Osteocyte (in vitro differentiated cells): ENCODE measurements at regions not wholly inside any gene's neighbourhood (a gene's known extent, or its start where the extent isn't known, plus 50 kb on each side); places are given as distances from the start of the nearest gene placed in this dataset.

Experiments
- DNase-seq: peaks from one replicate; pipeline ENCODE4 v3.0.0; 2021; ENCODE audit warnings: mixed read lengths; ENCODE audit not compliant: unreplicated experiment; ENCODE audit errors: extremely low spot score
- H3K27ac Mint-ChIP-seq: one replicate; pipeline ENCODE4 v1.8.0; 2021; ENCODE audit warnings: mild to moderate bottlenecking, mixed read lengths; ENCODE audit not compliant: unreplicated experiment
- H3K27me3 Mint-ChIP-seq: one replicate; pipeline ENCODE4 v1.8.0; 2021; ENCODE audit warnings: mixed read lengths; ENCODE audit not compliant: unreplicated experiment
- H3K36me3 Mint-ChIP-seq: one replicate; pipeline ENCODE4 v1.8.0; 2021; ENCODE audit warnings: mixed read lengths; ENCODE audit not compliant: unreplicated experiment
- H3K4me1 Mint-ChIP-seq: one replicate; pipeline ENCODE4 v1.8.0; 2021; ENCODE audit warnings: mixed read lengths; ENCODE audit not compliant: unreplicated experiment
- H3K4me3 Mint-ChIP-seq: one replicate; pipeline ENCODE4 v1.8.0; 2021; ENCODE audit warnings: mild to moderate bottlenecking, moderate library complexity, mixed read lengths; ENCODE audit not compliant: unreplicated experiment
- H3K9me3 Mint-ChIP-seq: one replicate; pipeline ENCODE4 v1.8.0; 2021; ENCODE audit warnings: mixed read lengths; ENCODE audit not compliant: unreplicated experiment
- TF ChIP-seq, protein P1 (sequence below): fragments of 200-600 bp; sonication (generic); IDR thresholded peaks from 2 replicates; pipeline ENCODE4 v1.5.0; 2021; ENCODE audit warnings: antibody characterized with exemption, mild to moderate bottlenecking, moderate library complexity

DNA sequence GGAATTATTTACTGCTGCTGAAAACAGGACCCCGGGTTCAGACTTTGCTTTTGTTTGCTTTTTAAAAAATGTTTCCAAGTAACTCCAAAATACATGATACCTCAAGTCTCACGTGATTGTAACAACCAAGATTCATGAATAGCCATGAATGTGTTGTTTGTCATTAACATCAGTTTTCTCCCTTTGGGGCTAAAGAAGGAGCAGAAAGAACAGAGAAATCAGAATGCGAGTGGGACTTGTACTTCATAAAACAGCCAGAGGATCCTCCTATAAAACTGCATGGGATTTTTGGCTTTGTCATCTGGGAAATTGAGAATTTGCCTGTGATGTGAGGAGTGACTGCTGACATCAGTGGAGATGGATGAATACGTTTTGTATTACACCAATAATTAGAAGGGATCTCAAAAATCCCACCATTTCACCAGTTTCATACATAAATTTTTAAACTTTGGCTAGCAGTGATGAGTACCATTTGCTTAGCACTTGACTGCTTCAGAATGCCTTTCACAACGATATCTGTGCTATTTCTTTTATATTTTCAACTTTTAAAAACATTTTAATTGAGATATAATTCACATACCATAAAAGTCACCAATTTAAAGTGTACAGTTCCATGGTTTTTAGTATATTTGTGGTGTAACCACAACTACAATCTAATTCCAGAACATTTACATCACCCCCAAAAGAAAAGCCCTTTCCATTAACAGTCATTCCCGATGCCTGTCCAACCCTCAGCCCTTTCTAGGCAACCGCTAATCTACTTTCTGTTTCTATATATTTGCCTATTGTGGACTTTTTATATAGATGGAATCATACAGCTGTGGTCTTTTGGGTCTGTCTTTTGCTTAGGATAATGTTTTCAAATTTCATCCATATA lies 126.9 kb upstream of the ANKRD55 start:
- H3K4me3 Mint-ChIP-seq: no peak overlapping the region
- DNase-seq: no peak
- no peaks in the 10 kb centered on the region for H3K36me3 Mint-ChIP-seq
- no peak overlapping the region for H3K27ac Mint-ChIP-seq
- peaks cover 2% of the 10 kb centered on the region for H3K9me3 Mint-ChIP-seq
- TF ChIP-seq, protein P1, sequence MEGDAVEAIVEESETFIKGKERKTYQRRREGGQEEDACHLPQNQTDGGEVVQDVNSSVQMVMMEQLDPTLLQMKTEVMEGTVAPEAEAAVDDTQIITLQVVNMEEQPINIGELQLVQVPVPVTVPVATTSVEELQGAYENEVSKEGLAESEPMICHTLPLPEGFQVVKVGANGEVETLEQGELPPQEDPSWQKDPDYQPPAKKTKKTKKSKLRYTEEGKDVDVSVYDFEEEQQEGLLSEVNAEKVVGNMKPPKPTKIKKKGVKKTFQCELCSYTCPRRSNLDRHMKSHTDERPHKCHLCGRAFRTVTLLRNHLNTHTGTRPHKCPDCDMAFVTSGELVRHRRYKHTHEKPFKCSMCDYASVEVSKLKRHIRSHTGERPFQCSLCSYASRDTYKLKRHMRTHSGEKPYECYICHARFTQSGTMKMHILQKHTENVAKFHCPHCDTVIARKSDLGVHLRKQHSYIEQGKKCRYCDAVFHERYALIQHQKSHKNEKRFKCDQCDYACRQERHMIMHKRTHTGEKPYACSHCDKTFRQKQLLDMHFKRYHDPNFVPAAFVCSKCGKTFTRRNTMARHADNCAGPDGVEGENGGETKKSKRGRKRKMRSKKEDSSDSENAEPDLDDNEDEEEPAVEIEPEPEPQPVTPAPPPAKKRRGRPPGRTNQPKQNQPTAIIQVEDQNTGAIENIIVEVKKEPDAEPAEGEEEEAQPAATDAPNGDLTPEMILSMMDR: no peak
- peaks cover 30% of the 10 kb centered on the region for H3K4me1 Mint-ChIP-seq
- no peaks in the 10 kb centered on the region for H3K27me3 Mint-ChIP-seq

DNA sequence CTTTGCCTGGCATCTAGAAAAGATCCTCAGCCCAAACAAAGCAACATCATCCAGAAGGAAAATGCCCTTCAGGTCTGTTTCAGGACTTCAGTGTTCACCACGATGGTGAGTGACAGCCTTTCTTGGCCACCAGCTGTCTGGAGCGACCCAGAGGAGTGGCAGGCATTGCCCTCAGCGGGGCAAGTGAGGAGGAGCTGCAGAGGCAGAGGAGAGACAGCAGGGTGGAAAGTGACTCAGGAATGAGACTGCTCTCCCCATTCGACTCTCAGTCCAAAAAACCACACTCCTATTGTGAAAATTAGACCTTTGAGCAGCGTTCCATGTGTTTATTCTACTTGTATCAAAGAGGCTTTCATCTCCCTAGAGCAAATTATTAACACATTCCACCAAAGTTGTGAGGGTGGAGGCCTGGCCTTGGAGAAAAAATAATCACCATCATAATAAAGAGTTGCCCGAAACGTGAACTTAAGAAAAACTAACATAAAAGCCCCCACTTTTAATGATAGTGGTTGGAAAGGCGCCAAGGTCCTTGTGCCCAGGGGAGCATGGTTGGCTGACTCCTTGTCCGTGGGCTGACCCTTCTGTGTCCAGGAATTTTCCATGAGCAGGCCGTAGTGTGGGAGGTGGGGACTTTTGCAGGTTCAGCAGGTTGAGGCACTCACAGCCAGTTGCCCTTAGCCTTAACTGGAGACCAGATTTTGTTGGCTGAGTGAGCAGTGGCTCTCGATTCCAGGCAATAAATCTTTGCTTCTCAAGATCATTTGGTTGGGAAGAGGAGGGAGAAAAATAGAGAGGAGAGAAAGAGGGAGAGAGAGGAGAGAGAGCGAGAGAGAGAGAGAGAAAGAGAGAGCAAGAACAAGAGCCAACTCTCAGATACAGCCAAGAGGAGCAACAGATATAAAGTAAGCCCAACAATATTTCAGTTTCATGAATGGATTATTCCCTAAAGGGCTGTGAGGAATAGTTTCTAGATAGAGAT lies 125.9 kb upstream of the ANKRD55 start:
- H3K36me3 Mint-ChIP-seq: no peaks in the 10 kb centered on the region
- peak overlapping the region; percentile 71 for H3K27ac Mint-ChIP-seq
- no peak overlapping the region for H3K4me3 Mint-ChIP-seq
- TF ChIP-seq, protein P1: no peak
- peaks cover 30% of the 10 kb centered on the region for H3K4me1 Mint-ChIP-seq
- no peaks in the 10 kb centered on the region for H3K27me3 Mint-ChIP-seq
- peaks cover 2% of the 10 kb centered on the region for H3K9me3 Mint-ChIP-seq
- no peak for DNase-seq

DNA sequence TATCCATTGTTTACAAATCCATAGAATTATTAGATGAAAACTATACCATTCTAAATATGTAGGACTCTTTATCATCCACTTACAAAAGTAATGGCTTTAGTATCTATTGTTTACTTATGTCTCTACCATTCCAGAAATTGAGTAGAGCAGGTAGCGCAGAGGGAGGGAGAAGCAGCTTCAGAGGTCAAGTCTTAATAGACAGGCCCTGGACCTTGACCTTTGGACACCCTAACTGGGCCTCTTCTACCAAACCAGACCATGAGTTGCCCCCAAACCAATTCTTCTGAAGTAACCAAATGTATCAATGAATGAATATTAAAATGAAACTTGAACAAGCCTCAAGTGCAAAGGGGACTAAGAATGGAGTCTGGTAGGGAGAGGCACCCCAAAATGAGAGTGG lies 124.9 kb upstream of the ANKRD55 start:
- no peak overlapping the region for H3K27ac Mint-ChIP-seq
- TF ChIP-seq, protein P1: no peak
- no peaks in the 10 kb centered on the region for H3K27me3 Mint-ChIP-seq
- H3K9me3 Mint-ChIP-seq: peaks cover 2% of the 10 kb centered on the region
- no peak for DNase-seq
- no peaks in the 10 kb centered on the region for H3K36me3 Mint-ChIP-seq
- H3K4me3 Mint-ChIP-seq: no peak overlapping the region
- H3K4me1 Mint-ChIP-seq: peaks cover 30% of the 10 kb centered on the region

DNA sequence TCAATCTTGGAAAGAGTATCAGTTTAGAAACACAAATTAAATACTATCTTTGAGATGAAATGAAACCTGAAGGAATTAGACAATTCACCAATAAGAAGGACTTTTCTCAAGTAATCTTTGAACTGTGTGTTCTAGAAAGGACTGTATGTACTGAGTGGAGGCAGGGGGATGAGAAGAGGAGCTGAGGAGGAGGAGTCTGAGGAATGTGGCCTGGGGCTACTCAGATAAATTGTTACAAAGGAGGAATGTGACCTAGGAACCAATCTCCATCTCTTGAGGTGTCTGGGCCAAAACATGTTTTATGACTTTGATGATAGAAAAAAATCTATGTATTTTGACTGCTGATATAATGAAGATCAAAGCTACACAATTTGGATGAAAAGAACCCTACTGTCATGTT lies 124.3 kb upstream of the ANKRD55 start:
- TF ChIP-seq, protein P1: no peak
- H3K36me3 Mint-ChIP-seq: no peaks in the 10 kb centered on the region
- DNase-seq: no peak
- no peak overlapping the region for H3K27ac Mint-ChIP-seq
- peaks cover 2% of the 10 kb centered on the region for H3K9me3 Mint-ChIP-seq
- H3K4me3 Mint-ChIP-seq: no peak overlapping the region
- no peaks in the 10 kb centered on the region for H3K27me3 Mint-ChIP-seq
- peaks cover 35% of the 10 kb centered on the region for H3K4me1 Mint-ChIP-seq

DNA sequence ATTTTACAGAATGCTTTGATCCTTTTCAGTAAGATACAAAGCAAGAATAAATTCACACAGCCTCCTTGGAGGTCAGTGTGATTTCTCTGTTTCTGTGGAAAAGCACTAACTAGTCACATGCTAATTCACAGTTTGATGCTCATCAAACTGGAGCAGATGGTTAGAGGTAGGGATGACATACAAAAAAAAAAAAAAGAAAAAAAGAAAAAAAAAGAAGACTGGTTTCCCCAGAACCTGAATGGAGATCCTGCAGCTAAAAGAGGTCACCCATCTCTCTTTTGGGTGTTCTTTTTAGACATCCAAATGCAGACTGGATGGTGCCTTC lies 123.7 kb upstream of the ANKRD55 start:
- no peaks in the 10 kb centered on the region for H3K27me3 Mint-ChIP-seq
- no peak for DNase-seq
- TF ChIP-seq, protein P1: no peak
- H3K9me3 Mint-ChIP-seq: peaks cover 2% of the 10 kb centered on the region
- H3K27ac Mint-ChIP-seq: no peak overlapping the region
- no peak overlapping the region for H3K4me3 Mint-ChIP-seq
- H3K4me1 Mint-ChIP-seq: peaks cover 35% of the 10 kb centered on the region
- H3K36me3 Mint-ChIP-seq: no peaks in the 10 kb centered on the region
